ENCODE measurements at regions not wholly inside any gene's neighbourhood (a gene's known extent, or its start where the extent isn't known, plus 50 kb on each side); places are given as distances from the start of the nearest gene placed in this dataset.

DNA sequence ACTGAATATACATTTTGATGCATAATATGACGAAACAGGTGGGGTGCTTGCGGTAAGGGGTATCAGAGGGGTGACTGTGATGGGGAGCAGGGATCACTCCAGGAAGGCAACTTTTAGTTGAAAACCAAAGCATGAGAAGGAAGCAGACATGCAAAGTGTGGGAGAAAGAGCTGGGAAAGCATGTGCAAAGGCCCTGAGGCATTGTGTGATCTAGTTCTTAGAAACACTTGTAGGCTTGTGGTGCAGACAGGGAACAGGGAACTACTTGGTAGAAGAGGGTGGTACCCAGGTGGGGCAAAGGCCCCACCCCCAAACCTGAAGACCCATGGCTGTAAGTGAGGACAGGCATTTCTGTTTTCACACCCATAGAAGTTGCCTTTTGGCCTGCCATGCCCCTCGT lies 459.9 kb upstream of the EEF2KMT start:
- TF ChIP-seq EZH2 (IDR thresholded peaks at IDR 0.05; ENCODE audit: low read depth, unreplicated experiment), result no peak
- TF ChIP-seq, protein P1, sequence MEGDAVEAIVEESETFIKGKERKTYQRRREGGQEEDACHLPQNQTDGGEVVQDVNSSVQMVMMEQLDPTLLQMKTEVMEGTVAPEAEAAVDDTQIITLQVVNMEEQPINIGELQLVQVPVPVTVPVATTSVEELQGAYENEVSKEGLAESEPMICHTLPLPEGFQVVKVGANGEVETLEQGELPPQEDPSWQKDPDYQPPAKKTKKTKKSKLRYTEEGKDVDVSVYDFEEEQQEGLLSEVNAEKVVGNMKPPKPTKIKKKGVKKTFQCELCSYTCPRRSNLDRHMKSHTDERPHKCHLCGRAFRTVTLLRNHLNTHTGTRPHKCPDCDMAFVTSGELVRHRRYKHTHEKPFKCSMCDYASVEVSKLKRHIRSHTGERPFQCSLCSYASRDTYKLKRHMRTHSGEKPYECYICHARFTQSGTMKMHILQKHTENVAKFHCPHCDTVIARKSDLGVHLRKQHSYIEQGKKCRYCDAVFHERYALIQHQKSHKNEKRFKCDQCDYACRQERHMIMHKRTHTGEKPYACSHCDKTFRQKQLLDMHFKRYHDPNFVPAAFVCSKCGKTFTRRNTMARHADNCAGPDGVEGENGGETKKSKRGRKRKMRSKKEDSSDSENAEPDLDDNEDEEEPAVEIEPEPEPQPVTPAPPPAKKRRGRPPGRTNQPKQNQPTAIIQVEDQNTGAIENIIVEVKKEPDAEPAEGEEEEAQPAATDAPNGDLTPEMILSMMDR (conservative IDR thresholded peaks at IDR 0.05; ENCODE audit: low read depth in 2 of 2), result no peak
